Loucy (cell line): ENCODE measurements at regions not wholly inside any gene's neighbourhood (a gene's known extent, or its start where the extent isn't known, plus 50 kb on each side); places are given as distances from the start of the nearest gene placed in this dataset.

Experiments used
- H2AFZ ChIP-seq: fragments of 200-600 bp; sonication (generic); 2 replicates; pipeline ENCODE4 v1.6.0; 2016; ENCODE audit warnings: antibody characterized with exemption, mild to moderate bottlenecking, low read length, moderate library complexity
- H3F3A ChIP-seq: fragments of 200-600 bp; 2 replicates; pipeline ENCODE4 v1.6.0; 2016; ENCODE audit warnings: antibody characterized with exemption, low read depth, mild to moderate bottlenecking
- H3K27me3 ChIP-seq: fragments of 200-600 bp; sonication (generic); 2 replicates; pipeline ENCODE4 v1.6.1; 2014; ENCODE audit warnings: low read length, mild to moderate bottlenecking; ENCODE audit not compliant: insufficient read depth, poor library complexity, severe bottlenecking
- H3K36me3 ChIP-seq: fragments of 200-600 bp; sonication (generic); 2 replicates; pipeline ENCODE4 v1.6.1; 2016; ENCODE audit warnings: low read length; ENCODE audit not compliant: insufficient read depth
- H3K4me1 ChIP-seq: fragments of 200-600 bp; sonication (generic); 2 replicates; pipeline ENCODE4 v1.5.1; 2014; ENCODE audit warnings: low read length, mild to moderate bottlenecking; ENCODE audit not compliant: insufficient read depth, poor library complexity, severe bottlenecking
- H3K4me2 ChIP-seq: fragments of 200-600 bp; sonication (generic); 2 replicates; pipeline ENCODE4 v1.6.0; 2014; ENCODE audit warnings: antibody characterized with exemption, low read length, low read depth, mild to moderate bottlenecking; ENCODE audit not compliant: poor library complexity, severe bottlenecking
- H3K4me3 ChIP-seq: fragments of 200-600 bp; sonication (generic); 2 replicates; pipeline ENCODE4 v1.5.1; 2014; ENCODE audit warnings: low read length, mild to moderate bottlenecking, mixed read lengths; ENCODE audit not compliant: poor library complexity, severe bottlenecking
- H3K79me2 ChIP-seq: fragments of 200-600 bp; sonication (generic); 2 replicates; pipeline ENCODE4 v1.6.1; 2014; ENCODE audit warnings: low read length; ENCODE audit not compliant: insufficient read depth
- H3K9ac ChIP-seq: fragments of 200-600 bp; sonication (generic); 2 replicates; pipeline ENCODE4 v1.6.0; 2014; ENCODE audit warnings: mild to moderate bottlenecking, low read depth, low read length, moderate library complexity; ENCODE audit not compliant: poor library complexity, severe bottlenecking
- H3K9me2 ChIP-seq: fragments of 200-600 bp; sonication (generic); replicated peaks from 2 replicates; pipeline ENCODE4 v1.6.1; 2016; ENCODE audit warnings: low read depth, low read length, mixed read lengths
- H3K9me3 ChIP-seq: fragments of 200-600 bp; sonication (generic); 2 replicates; pipeline ENCODE4 v1.6.1; 2014; ENCODE audit warnings: mild to moderate bottlenecking, antibody characterized with exemption, low read length, low read depth; ENCODE audit not compliant: insufficient read depth
- H4K20me1 ChIP-seq: fragments of 200-600 bp; sonication (generic); 2 replicates; pipeline ENCODE4 v1.6.0; 2014; ENCODE audit warnings: antibody characterized with exemption, low read length, mild to moderate bottlenecking; ENCODE audit not compliant: insufficient read depth, poor library complexity, severe bottlenecking
- EZH2phosphoT487 ChIP-seq: fragments of 200-600 bp; IDR thresholded peaks from 2 replicates; pipeline ENCODE4 v1.6.1; 2018; ENCODE audit warnings: antibody characterized with exemption, mild to moderate bottlenecking, moderate library complexity, borderline replicate concordance
- TF ChIP-seq, protein P1 (sequence below): fragments of 200-600 bp; sonication (generic); conservative IDR thresholded peaks from 2 replicates; pipeline ENCODE4 v1.5.1; 2014; ENCODE audit warnings: mild to moderate bottlenecking, antibody characterized with exemption, low read length

GRCh38 chr5:67591491-67591890 lies 394.9 kb upstream of the CD180 start:
- Histone ChIP-seq H3K9me3 (no peaks in the 10 kb centered on the region), H3K27me3 (no peaks in the 10 kb centered on the region), H3K9me2 (no peaks in the 10 kb centered on the region), H3K4me1 (peaks cover 6% of the 10 kb centered on the region), H3K9ac (no peak overlapping the region), H3F3A (no peaks in the 10 kb centered on the region), H2AFZ (no peak overlapping the region), H3K79me2 (no peaks in the 10 kb centered on the region), H3K4me3 (no peak overlapping the region), H3K36me3 (no peaks in the 10 kb centered on the region), H3K4me2 (no peak overlapping the region), H4K20me1 (no peaks in the 10 kb centered on the region)
- no peak for TF ChIP-seq EZH2phosphoT487
- TF ChIP-seq, protein P1, sequence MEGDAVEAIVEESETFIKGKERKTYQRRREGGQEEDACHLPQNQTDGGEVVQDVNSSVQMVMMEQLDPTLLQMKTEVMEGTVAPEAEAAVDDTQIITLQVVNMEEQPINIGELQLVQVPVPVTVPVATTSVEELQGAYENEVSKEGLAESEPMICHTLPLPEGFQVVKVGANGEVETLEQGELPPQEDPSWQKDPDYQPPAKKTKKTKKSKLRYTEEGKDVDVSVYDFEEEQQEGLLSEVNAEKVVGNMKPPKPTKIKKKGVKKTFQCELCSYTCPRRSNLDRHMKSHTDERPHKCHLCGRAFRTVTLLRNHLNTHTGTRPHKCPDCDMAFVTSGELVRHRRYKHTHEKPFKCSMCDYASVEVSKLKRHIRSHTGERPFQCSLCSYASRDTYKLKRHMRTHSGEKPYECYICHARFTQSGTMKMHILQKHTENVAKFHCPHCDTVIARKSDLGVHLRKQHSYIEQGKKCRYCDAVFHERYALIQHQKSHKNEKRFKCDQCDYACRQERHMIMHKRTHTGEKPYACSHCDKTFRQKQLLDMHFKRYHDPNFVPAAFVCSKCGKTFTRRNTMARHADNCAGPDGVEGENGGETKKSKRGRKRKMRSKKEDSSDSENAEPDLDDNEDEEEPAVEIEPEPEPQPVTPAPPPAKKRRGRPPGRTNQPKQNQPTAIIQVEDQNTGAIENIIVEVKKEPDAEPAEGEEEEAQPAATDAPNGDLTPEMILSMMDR: no peak

GRCh38 chr5:67588389-67588788 lies 391.8 kb upstream of the CD180 start:
- no peaks in the 10 kb centered on the region for H3K79me2 ChIP-seq
- no peaks in the 10 kb centered on the region for H3K9me3 ChIP-seq
- H3K9ac ChIP-seq: no peak overlapping the region
- no peaks in the 10 kb centered on the region for H3K27me3 ChIP-seq
- no peaks in the 10 kb centered on the region for H3K36me3 ChIP-seq
- no peaks in the 10 kb centered on the region for H4K20me1 ChIP-seq
- no peaks in the 10 kb centered on the region for H3K9me2 ChIP-seq
- peaks cover 6% of the 10 kb centered on the region for H3K4me1 ChIP-seq
- TF ChIP-seq EZH2phosphoT487: no peak
- TF ChIP-seq, protein P1: no peak
- H3F3A ChIP-seq: no peaks in the 10 kb centered on the region
- H3K4me3 ChIP-seq: no peak overlapping the region
- no peak overlapping the region for H2AFZ ChIP-seq
- H3K4me2 ChIP-seq: no peak overlapping the region

- no peak overlapping the region for H3K9ac ChIP-seq
- H3K9me3 ChIP-seq: no peaks in the 10 kb centered on the region
- TF ChIP-seq, protein P1: no peak
- no peak for TF ChIP-seq EZH2phosphoT487
Observed at GRCh38 chr5:67581203-67581602, 384.6 kb upstream of the CD180 start.

More at GRCh38 chr5:67581203-67581602, 384.6 kb upstream of the CD180 start:
- no peaks in the 10 kb centered on the region for H3K79me2 ChIP-seq
- H2AFZ ChIP-seq: no peak overlapping the region
- no peaks in the 10 kb centered on the region for H3F3A ChIP-seq
- no peak overlapping the region for H3K4me2 ChIP-seq
- no peak overlapping the region for H3K4me3 ChIP-seq
- no peaks in the 10 kb centered on the region for H3K4me1 ChIP-seq
- no peaks in the 10 kb centered on the region for H3K9me2 ChIP-seq
- no peaks in the 10 kb centered on the region for H3K27me3 ChIP-seq
- H4K20me1 ChIP-seq: no peaks in the 10 kb centered on the region
- H3K36me3 ChIP-seq: no peaks in the 10 kb centered on the region
